Fibroblast of skin of scalp (primary cell): ENCODE measurements at regions not wholly inside any gene's neighbourhood (a gene's known extent, or its start where the extent isn't known, plus 50 kb on each side); places are given as distances from the start of the nearest gene placed in this dataset.
"Not testable (repeated sequence)": the region's sequence is repeated elsewhere in the genome, so short reads cannot be mapped to it uniquely, and the experiment has no call there.

ENCODE experiments used
- DNase-seq: peaks from one replicate; pipeline ENCODE4 v3.0.0-alpha.2; 2013

DNA sequence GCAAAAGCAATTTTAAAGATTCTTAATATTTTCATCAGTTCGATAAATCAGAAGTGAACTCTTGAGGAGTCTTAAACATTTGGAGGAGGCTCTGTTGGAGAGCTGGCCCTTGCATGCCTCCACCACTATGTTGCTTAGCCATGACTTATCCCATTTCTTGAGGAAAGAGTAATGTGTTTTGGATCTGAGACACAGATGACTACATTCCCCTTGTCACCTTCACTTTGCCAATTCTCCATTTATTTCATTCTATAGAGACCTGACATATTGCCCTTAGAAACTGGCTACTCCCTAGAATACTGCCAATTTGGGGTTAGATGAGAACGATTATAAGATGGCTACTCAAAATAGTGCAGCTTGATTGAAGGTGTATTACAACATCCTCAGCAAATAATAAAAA, 157.4 kb upstream of the TMEM260 start:
- DNase-seq, result no peak

DNA sequence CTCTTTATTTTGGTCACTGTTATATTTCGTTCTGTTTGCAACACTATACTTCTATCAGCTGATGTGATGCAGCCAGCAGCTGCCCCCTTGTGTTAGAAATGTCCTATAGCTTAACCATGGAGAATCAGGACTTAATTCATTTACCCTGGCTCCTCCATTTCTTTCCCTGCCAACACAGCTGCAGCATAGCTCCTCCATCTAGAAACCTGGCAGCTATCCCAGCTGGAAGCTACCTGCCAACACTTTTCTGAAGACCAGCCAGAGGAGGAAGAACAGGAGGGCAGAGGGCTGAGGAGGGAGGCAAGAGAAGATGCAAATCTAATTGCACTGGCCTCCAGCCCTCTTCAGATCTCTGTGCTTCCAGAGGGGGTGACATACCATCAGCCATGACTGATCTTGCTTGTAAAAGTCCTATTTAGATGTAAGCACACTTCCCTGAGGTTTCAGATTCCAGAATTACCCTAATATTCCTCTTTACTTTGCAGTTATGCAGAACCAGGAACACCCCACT, 156.8 kb upstream of the TMEM260 start:
- DNase-seq, result peak; percentile 66

DNA sequence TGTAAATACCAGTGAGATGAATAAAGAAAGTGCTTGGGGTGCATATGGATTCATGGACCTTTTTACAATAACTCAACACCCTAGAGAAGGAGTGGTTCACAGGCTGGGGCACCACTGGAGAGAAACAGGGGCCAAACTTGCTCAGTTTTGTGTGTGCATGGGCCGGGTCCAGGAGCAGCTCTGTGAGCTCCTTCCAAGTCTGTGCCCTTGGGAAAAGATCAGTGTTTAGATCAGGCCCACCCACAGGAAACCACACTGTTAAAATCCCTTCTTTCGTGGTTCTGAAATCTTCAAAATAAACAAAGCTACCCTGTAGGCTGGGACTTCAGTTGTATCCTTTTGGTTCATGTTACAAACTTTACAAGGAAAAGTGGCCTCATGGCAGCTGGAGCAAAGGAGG, 156.1 kb upstream of the TMEM260 start:
- peak; percentile 46 for DNase-seq

DNA sequence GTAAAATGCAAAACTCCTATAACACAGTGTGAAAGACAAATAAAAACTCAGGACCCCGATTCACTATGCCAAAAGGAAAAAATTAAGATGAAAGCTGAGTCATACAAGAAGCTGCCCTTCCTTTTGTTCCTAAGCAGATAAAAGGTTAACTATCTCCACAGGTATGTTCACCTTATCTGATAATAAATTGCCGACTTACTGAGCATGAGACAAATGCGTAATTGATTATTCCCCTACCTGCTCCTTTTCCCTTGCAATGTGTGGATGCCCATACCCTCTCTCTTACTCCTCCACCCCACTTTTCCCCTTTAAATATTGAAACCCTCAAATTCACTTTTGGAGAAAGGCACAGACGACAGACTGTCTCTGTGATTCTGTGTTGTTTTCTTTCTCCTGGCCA, 148.6 kb upstream of the TMEM260 start:
- DNase-seq, result no peak

GRCh38 chr14:56449670-56450213, 129.9 kb upstream of the TMEM260 start:
- no peak for DNase-seq

DNA sequence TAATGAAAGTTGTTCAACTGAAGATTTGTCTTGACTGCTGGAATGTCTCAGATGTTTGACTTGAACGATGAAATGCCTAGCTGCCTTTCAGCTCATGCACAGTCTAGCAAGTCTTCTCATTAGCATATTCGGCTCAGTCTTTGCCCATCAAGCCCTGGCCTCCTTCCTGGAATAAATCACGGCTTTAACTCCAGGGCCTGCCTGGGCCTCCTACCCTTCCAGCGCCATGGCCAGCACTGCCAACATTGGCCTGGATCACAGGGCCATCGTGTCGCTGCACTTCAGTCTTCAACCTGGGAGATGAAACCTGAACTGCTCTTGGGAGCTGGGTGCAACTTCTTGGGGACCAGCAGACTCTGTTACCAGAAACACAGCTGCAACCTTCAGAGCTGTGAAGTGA, 126.7 kb upstream of the TMEM260 start:
- DNase-seq, result no peak

GRCh38 chr14:56454680-56455079, 124.9 kb upstream of the TMEM260 start:
- not testable (repeated sequence) for DNase-seq

DNA sequence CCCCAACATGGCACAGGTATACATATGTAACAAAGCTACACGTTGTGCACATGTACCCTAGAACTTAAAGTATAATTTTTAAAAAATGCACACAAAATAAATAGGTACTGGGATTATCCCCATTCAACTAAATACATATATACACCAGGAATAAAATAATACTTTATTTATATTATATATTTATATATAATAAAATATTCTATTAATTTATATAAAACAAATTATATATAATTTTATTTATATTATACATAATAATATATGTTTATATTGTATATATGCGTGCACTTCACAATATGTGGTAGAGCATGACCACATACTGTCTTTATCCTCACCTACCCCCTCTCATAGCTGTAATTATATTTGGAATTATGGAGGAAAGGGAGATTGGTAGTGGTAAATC, 119.1 kb upstream of the TMEM260 start:
- no peak for DNase-seq

DNA sequence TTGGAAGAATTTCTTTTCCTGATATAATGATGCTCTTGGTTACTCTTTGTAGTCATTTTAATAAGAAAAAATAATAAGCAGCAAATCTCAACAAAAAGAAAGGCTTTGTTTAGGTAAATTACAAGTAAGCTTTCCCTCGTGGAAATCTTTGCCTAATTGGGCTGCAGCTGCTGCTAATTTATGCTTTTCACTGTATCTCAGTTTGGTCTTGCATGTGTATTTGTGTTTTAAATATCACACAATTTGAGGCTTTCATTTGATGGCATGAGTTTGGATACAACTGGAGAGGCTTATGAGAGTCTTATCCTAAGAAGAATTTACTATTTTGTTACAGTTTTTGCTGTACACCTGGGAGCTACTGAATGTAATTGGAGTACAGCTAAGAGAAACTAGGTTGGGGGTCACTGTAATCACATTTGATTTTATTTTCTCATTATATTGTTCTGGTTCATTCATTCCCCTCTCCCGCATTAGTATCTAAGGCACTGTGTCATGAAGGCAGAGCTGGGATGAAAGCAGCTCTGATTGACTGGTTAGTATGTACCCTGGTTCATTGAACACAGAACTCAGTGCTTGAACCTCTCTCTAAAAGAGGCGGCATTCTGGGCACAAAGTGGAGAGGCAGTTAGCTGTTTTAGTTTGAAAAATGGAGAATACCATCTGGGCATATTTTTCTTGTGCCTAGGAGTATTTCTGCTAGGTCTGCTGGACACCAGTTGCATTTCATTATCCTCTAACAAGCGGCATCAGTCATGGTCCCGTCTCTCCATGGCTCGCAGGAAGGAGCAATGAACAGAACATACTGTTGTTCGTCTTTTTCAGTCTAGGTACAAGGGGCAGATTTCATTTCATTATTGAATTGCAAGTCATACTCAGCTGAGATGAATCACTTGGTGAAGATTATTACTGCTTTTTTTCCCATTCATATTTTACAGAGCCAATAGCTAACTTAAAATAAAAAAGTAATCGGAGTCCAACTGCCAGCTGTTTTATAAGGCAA, 118.0 kb upstream of the TMEM260 start:
- DNase-seq, result no peak

DNA sequence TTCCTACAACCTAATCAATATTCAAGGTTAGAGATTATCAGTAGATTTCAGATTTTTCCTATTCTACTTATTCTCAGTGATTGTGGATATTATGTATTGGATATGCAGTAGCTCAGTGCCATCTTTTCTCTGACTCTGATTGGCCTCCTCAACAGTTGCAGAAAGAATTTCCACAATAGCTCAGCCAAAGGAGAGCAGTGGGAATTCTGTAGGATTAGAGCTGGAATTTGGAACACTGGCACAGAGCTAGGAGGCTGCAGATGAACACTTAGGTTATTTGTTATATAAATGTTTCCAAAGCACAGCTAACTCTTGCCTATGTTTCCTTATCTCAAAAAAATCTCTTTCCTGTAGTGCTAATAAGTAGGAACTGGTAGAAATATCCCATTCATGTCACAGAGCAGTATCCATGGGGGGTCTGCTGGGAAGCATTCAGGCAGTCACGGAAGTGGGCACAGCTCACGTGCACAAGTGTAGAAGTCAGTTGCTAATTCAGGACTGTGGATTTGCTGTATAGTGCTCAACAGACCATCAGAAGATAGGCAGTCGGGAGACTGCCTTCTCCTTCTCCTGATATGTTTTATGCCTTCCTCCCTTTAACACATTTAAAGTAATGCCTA, 116.2 kb upstream of the TMEM260 start:
- no peak for DNase-seq

- no peak for DNase-seq
These were observed 108.5 kb upstream of the TMEM260 start for GRCh38 chr14:56471056-56471455.

DNA sequence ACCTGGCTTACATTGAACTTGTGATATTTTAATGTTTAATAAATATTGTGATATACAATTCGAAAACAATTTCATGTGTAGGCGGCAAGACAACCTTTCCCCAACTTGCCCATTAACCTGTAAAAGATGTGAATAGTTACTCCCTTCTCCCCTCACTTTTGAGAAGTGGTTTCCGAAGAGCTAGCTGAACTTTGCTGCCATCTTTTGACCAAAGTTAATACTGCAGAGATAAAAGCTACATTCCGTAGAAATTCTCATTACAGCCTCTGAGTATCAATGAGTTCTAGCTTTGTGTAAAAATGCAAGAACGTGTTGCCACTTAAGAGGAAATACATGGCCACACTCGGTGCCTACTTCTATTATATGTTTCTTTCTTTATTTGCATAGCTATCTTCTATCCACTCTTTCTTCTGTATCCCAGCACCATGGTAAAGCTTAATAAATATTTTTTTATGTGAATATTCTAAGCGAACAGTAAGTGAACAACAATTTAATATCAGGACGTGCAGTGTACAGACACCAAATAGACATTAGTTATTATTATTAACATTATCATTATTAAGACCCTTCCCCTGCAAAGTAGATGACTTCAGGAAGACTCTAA, 105.1 kb upstream of the TMEM260 start:
- DNase-seq, result peak; percentile 44

GRCh38 chr14:56482310-56482911, 97.2 kb upstream of the TMEM260 start:
- DNase-seq, result peak; percentile 11

DNA sequence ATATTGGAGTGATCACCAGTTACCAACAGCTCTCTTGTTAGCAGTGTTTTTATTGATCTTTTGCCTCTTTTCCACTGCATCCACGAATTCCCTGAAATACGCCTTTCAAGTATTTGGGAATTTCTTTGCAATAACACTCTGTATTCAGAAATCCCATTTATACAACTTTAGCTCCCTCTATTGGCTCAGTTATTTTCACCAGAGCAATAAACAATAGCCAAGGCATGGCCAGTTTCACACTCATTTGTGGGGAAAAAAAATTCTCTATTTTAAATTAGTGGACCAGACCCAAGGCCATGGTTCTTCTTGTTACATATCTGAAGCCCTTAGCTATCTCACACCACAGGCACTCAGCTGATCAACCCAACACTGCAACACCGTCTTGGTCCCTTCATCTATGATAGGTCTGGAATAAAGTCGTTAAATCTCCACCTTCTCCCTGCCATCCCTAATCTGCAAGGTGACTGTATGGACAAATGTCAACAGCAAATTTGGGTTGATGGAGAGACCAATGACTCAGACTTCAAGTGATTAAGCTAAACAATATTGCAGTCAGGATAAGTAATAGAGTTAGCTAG, 92.4 kb upstream of the TMEM260 start:
- peak; percentile 33 for DNase-seq

DNA sequence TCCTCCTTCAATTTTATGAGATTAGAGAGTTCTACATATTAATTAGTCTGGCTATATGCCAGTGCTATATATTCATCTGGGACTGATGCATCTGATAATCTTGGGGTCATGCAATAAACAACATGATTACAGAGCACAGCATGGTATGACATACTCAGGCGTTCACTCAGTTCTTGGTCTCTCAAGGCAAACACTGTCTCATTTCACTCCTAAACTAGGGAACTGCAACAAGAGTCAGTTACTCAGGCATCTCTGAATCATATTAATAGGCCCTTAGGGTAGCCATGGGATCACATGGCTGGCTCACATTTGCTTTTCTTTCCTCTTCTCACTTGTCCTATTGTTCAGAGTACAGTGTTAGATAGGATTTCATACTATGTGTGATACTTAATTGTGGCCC, 91.8 kb upstream of the TMEM260 start:
- DNase-seq, result peak; percentile 13

- DNase-seq, result no peak
These were observed 91.3 kb upstream of the TMEM260 start for GRCh38 chr14:56488306-56488705.

DNA sequence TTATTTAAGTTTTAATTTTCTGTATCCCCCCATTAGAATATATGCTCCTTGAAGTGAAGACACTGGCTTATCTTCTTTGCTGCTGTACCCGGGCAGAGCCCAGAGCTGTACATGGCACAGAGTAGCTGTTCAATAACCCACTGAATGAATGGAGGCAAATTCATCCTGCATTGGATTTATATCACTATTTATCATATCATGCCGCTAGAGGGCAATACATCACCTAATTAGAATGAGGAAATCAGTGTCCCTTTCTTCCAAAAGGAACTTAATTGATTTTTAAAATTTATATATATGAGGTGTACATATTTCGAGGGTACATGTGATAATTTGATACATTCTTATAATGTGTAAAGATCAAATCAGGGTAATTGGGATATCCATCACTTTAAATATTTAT, 89.2 kb upstream of the TMEM260 start:
- peak; percentile 36 for DNase-seq

DNA sequence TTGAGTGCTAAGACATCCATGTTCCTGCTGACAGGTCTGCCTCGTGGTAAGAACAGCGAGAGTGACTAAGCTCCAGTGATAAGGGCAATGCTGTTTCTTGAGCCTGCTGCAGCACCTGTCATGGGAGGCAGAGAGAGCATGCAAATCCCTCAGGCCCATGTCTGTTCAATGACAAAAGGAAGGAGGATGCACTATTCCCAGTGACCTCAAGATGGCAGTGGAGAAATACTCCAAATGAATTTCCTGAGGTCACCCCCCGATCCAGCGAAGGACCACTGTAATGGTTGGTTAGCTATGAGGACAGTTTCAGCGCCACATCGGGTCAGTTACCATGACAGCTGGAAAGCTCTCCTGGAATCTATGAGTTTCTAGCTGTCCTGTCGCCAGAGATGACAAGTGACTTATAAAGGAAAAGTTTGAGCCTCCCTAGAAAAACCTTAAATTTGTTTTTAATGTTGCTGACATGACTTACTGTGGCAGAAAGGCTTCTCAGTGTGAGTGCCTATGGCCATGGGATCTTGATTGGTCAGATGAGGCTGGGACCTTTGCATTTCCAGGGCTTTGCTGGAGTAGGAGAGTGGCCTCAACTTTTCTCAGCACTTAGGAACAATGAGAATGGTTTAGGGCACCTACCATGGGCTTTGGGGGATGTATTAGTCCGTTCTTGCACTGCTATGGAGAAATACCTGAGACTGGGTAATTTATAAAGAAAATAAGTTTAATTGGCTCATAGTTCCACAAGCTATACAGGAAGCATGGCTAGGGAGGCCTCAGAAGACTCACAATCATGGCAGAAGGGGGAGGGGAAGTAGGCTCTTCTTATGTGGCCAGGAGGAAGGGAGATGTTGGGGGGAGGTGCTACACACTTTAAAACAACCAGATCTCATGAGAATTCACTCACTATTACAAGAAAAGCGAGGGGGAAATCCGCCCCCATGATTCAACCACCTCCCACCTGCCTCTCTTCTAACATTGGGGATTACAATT, 88.0 kb upstream of the TMEM260 start:
- DNase-seq, result peak; percentile 56

DNA sequence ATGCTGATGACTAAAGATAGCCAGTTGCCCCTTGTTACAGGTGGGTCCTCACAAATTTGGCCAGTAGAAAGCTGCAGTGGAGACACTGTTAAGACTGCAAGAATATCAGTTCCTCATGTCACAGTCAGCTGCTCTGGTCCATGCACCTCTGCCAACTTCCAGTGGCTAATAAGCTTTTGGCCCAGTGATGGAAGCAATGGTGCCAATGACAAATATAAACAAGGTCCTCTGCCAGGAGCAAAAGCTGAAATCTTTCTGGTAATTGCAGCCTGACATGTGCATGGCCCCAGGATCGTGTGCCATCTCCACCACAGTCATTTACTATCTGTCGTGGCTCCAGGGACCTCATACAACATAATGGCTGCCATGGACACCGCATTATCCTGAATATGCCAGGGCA, 85.4 kb upstream of the TMEM260 start:
- no peak for DNase-seq

GRCh38 chr14:56498112-56498511, 81.5 kb upstream of the TMEM260 start:
- no peak for DNase-seq
